ENCODE measurements at regions not wholly inside any gene's neighbourhood (a gene's known extent, or its start where the extent isn't known, plus 50 kb on each side); places are given as distances from the start of the nearest gene placed in this dataset.
A peak's percentile ranks its signal among the peaks of the same experiment; 100 is the strongest.
"Not testable (repeated sequence)": the region's sequence is repeated elsewhere in the genome, so short reads cannot be mapped to it uniquely, and the experiment has no call there.

DNA sequence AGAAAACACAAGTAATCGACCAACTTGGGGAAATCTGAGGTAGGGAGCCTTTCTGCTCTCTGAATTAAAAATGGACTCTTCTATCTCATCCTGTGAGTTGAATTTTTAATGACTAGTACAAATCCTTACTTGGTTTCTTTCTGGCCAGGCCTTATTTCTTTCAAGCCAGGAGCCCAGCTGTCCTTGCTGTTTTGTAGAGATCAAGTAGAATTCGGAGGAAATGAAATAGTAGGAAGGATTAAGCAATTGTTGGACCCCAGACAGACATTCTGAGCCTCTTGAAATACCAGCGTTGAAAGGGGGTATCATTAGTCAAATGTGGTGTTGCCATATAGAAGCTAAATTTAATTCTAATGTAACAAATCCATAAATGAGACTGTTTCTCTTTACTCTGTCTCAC, 53.7 kb upstream of the SMIM15 start:
- DNase-seq, result no peak

GRCh38 chr5:61216741-61217140, 54.5 kb upstream of the SMIM15 start:
- no peak for DNase-seq

DNA sequence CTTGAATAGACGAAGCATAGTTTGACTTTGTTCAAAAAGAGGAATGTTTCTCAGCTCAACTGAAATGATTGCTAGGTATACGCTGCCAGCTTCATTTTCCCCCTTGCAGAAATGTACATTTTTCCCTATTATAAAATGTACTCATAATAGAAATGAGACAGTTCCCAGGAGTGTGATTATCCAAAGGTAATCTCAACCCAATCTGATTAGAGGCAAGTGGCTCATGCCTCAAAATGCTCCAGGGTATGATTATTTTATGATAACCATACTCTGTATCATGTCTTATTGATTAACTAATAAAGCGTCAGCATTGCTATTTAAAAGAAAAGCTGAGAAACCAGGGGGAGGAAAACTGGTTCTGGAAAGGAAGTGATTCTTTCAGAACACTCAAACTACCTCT, 54.9 kb upstream of the SMIM15 start:
- no peak for DNase-seq

GRCh38 chr5:61228229-61228628, 66.0 kb upstream of the SMIM15 start:
- DNase-seq, result no peak

- peak in 1 of 56 donors; percentile 14 for DNase-seq
Measured at GRCh38 chr5:61228691-61229280, 66.5 kb upstream of the SMIM15 start.

GRCh38 chr5:61229416-61229815, 67.1 kb upstream of the SMIM15 start:
- DNase-seq, result no peak

DNA sequence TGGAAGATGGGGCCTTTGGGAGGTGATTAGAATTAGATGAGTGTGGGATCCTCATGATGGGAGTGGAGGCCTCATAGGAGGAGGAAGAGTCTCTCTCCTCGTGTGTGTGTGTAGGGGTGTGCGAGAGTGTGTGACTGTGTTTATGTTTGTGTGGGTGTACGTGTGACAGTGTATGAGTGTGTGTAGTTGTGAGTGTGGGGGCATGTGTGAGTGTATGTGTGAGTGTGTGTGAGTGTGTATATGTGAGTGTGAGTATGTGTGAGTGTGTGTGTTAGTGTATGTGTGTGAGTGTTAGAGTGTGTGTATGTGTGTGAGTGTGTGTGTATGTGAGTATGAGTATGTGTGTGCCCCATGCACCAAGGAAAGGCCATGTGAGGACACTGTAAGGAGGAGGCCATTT, 68.2 kb upstream of the SMIM15 start:
- DNase-seq, result no peak

GRCh38 chr5:61231813-61232212, 69.5 kb upstream of the SMIM15 start:
- no peak for DNase-seq

DNA sequence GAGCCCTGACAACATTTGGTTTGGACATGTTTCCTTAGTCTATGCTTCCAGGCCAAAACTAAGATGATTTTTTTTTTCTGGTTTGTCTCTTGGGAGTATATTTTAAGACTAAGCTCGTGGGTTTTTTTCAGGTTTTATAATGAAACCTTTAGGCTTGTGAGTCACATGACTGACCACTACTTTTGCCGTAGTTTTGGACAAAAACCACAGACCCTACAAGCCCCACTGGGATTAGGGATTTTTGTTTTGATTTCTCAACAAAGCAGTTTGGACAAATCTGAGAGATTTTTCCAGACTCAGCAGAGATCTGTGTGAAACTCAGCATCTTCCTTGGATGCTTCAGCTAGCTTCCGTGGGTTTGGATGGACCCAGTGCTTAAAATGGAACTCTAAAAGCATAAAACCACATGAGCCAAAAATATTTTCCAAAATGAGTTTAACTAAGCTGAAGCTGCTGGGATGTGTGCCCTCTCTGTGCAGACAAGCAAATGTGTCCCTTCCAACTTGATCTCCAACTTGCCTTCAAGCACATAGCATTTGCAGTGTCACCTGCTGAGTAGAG, 70.3 kb upstream of the SMIM15 start:
- DNase-seq, result no peak

DNA sequence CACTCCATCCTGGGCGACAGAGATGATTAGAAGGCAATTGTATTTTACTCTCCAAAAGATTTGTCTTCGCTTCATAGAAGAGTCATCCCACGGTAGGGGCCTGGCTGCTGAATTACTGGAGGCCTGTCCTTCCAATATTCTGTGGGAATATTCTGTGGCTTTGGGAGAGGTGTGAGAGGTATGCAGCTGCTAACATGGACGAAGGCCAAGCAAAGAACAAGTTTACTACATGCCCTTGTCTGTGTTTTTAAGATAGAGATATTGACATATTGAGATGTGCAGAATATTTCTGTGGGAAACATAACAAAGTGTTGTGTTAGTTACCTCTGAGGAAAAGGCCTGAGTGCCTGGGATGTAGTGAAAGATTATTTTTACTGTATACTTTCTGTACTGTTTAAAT, 71.8 kb upstream of the SMIM15 start:
- DNase-seq, result no peak

GRCh38 chr5:61236715-61237114, 74.4 kb upstream of the SMIM15 start:
- DNase-seq, result not testable (repeated sequence)

DNA sequence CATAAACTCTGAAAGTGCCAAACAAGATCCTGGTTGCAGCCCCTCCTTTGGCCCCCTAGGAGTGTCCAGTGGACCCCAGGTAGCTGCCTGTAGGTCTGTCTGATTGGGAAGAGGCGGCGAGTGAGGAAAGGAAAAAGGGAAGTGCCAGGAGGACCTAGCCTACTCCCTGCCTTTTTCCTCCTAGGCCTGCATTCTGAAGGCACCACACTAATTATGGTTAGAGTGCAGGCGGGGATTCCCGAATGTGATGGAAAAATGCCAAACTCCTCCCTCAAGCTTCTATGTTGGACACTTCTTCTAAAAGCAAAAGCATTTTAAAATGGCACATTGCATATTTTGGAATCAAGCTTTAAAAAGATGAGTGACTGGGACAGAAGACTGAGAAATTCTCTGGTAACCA, 83.2 kb upstream of the SMIM15 start:
- DNase-seq, result peak in 1 of 56 donors; percentile 30

GRCh38 chr5:61245936-61246335, 83.7 kb upstream of the SMIM15 start:
- peak in 15 of 56 donors; percentile 2 to 66 (median 34) for DNase-seq

DNA sequence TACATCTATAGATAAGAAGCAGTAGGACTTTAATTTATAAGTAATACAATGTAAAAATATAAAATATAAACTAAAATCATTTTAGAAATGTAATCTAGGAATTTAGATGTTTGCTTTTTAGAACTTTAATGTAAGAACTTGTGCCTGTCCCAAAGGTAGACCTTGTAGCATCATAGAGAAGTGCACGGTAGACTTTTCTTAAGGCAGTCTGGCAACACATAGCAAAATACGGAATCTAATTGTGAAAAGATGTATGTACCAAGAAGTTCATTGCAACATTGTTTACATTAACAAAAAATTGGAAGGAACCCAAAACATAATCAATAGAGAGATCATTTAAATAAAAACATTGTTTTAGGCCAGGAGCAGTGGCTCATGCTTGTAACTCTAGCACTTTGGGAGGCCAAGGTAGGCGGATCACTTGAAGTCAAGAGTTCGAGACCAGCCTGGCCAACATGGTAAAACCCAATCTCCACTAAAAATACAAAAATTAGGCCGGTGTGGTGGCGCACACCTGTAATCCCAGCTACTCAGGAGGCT, 84.6 kb upstream of the SMIM15 start:
- no peak for DNase-seq

- DNase-seq, result no peak
Measured at GRCh38 chr5:61251874-61252642, 80.0 kb upstream of the ZSWIM6 start.

DNA sequence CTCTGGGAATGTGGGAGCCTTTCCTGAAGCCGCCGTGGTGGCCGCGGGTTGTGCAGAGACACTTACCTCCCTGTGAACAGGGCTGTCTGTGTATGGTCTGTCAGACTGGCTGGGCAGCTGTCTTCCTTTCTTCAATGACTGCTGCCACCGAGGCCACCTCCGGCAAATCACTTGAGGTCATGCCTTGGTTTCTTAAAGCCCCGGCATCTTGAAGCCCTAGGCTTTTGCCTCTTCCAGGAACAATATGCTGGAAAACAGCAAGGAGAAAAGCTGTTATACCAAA, 79.5 kb upstream of the ZSWIM6 start:
- DNase-seq, result no peak

DNA sequence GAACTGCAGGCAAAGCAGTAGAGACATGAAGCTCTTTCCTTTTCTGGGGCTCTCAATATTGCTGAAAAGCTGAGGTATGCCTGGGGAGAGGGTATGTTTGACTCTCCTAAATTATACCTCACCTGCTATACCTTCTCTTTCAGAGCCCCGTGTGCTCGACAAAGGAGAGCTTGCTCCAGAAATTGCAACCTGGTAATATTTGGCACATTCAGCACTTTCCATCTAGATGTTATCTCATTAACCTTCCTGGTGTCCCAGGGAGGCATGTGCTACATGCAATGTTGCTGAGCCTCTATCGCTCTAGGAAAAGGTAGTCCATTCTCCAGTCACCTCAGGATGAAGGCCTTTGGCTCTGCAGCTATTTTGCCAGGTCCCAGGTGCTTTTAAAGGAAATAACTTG, 78.5 kb upstream of the ZSWIM6 start:
- DNase-seq, result no peak

DNA sequence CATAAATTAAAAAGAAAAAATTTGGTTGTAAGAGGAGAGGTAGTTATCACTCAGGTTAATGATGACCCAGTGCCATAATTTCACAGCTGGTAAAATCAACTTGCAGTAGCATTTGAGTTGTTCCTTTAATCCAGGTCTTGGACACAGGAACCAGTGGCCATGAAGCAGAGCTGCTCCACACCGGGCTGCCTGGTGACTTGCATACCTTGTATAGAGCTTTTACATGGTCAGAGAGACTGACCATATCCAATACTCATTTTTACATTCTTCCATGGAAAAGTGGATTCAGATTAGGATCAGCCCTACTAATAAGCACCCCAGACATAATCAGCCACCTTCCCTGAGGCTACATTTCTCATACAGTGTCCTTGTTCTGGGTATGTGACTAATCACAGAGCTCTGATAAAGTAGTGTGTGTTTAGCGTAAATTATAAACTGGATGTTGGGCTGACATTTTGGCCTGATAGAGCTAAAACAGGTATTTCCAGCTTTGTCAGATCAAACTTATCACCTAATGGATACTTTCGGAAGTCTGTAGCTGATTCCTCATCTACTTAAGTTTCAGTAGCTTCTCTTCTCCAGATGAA, 77.0 kb upstream of the ZSWIM6 start:
- no peak for DNase-seq

- DNase-seq, result peak in 6 of 56 donors; percentile 3 to 21 (median 10)
Measured at GRCh38 chr5:61256474-61256873, 75.6 kb upstream of the ZSWIM6 start.

DNA sequence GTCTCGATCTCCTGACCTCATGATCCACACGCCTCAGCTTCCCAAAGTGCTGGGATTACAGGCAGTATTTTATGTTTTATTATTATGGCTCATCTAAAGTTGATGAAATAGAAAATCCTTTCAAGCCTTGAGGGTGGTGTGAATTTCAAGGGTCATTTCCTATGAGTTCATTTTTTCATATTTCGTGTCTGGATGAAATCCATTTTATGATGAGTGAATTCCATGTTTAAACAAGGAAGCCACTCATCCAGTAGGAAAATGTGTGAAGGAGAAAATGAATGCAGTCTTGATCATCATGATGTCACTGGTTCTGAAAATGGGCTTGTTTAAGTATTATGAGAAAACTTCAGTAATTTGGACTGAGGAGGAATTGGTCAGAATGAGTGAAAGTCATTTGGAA, 74.6 kb upstream of the ZSWIM6 start:
- DNase-seq, result no peak

DNA sequence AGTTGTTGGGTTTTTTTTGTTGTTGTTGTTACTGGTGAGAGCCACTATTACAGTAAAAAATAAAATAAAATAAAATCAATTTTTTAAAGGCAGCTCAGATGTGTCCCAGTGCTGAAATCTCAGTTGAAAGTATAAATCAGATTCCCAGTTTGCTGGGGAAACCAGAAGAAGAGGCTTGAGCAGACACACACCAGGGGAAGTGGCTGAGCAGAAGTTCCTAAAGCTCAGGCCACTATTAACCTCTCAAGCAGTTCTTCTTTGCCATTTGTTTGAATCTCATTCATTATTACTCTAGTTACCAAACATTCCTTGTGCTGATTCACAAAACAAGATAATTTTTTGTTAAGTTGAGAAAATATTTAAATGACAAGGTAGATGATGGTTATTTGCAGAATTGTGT, 70.9 kb upstream of the ZSWIM6 start:
- no peak for DNase-seq

DNA sequence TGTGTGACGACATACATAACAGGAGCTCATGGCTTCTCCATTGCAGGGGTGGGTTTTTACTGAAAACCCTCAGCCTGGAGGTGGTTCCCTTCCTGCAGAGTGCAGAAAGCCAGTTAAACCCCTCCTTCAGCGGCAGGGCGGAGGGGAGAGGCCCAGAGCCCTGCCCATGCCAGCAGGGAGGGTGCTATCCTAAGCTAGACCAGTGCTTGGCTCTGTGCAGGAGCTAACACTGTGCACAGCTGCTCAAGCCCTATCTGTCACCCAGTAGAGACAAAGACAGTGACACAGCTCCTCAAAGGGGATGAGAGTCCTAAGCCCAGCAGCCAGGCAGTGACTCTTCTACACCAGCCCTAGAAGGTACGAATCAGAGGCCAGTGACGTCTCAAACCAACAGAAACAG, 70.0 kb upstream of the ZSWIM6 start:
- no peak for DNase-seq

DNA sequence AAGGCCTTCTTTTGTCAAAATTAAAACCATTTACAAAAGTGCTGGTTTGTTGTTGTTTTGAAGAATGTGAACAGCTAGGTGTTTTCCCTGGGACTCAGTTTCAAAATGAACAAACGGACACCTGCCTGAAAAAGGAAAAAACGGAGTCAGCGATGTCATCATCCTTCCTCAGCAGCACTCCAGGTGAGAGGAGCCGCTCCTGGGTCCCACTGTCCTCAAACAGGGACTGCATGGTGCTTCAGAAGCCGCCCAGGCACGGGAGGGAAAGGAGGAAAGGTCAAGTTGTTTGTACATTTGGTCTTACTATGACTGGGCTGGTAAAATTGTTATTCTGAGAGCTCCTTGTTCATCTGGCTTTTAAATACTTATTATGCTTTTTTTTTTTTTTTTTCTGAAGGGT, 69.0 kb upstream of the ZSWIM6 start:
- no peak for DNase-seq
